Ureter (tissue), 1 donor: ENCODE measurements at regions not wholly inside any gene's neighbourhood (a gene's known extent, or its start where the extent isn't known, plus 50 kb on each side); places are given as distances from the start of the nearest gene placed in this dataset.
"Not testable (repeated sequence)": the region's sequence is repeated elsewhere in the genome, so short reads cannot be mapped to it uniquely, and the experiment has no call there.

Experiments used
- DNase-seq: peaks from one replicate; pipeline ENCODE4 v3.0.0-alpha.2; 2020; ENCODE audit warnings: low spot score
- donor health status: DM: yes; HTN: yes; CAD: no.

DNA sequence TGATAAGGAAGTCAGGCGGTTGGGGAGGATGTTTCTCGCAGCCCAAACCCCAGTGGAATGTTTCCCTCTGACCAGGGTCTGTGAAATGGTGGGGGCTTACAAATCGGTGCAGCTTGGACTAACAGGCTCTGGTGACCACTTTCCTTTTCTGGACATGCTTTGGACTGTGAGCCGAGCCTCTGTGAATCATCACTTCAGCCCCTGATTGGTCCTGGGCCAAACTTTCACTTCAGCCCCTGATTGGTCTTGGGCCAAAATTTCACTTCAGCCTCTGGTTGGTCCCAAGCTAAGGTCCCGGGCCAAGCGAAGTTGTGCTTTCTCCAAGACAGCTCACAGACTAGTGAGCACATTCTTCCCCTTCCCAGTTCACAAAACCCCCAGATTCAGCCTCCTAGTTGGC is 223.7 kb upstream of the ANKRD20A1 start:
- not testable (repeated sequence) for DNase-seq

- not testable (repeated sequence) for DNase-seq
These were observed 246.8 kb upstream of the ANKRD20A1 start for GRCh38 chr9:67611900-67612299.

DNA sequence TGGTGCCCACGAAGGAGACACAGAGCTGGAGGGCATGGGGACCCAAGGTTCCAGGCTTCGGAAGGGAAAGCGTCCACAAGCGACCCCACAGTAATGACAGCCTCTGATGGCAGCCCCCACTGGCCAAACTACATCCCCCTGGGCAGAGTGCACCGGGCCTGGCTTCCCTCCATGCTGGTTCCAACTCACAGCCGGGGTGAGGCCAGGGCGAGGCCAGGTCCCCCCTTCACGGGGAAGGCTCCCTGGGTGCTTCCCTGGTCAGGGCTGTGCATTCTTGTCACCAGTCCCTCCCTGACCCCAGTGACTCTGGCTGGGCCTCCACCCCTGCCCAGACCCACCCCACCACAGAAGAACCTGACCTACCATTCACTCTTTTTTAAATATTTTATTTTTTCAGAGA is 248.9 kb upstream of the ANKRD20A1 start:
- DNase-seq, result not testable (repeated sequence)

- DNase-seq, result not testable (repeated sequence)
These were observed 249.3 kb upstream of the ANKRD20A1 start for GRCh38 chr9:67609435-67609834.

- DNase-seq, result not testable (repeated sequence)
These were observed 253.6 kb upstream of the ANKRD20A1 start for GRCh38 chr9:67605113-67605512.

DNA sequence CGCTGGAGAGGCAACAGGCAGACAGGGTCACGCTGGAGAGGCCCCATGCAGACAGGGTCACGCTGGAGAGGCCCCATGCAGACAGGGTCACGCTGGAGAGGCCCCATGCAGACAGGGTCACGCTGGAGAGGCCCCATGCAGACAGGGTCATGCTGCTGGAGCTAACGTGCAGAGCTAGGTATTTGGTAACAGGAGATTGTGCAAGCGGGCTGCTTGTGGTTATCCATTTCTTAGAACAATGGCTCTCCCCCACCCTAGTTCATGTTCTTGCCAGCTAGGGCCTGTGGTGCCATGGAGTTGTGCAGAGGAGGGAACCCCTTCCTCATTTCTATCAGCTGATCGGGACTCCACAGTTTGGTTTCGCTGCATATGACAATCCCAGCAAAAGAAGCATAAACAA is 255.1 kb upstream of the ANKRD20A1 start:
- peak; percentile 45 for DNase-seq

DNA sequence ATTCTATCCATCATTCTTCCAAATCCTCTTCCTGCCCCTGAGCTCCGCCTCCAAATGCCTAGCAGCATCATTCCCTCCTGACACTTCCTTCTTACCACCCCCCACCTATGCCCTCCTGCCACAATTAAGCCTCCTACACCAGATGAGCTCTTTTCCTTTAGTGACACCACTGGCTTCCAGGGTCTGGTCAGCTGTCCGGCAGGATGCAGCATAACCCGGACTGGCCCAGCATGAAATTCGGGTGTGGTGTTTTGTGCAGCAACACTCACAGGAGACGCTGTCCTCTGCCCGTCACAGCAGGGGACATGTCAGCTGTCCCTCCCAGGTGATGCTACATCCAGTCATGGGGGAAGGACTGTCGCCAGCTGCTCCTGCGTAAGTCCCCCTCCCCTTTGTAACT is 266.3 kb upstream of the ANKRD20A1 start:
- DNase-seq, result not testable (repeated sequence)

- DNase-seq, result not testable (repeated sequence)
These were observed 302.9 kb upstream of the ANKRD20A1 start for GRCh38 chr9:67555874-67556273.

DNA sequence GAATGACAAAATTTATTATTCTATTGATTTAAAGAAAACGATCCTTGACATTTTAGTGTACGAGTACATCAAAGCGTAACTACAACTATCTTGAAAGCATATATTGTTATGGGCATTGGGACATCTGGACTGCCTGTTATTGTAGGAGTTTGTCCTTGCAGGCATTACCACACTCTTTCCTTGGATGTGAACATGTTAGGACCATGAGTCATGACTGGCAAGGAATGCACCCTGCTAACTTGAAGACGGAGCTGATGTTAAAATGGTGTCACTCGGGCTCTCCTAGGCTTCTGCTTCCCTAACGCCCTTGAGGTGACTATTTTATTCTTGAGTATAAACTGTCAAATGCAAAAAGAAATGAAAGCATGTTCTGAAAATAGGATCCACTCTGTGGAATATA is 308.7 kb upstream of the ANKRD20A1 start:
- not testable (repeated sequence) for DNase-seq

GRCh38 chr9:67529834-67530233 is 328.9 kb upstream of the ANKRD20A1 start:
- DNase-seq, result not testable (repeated sequence)

DNA sequence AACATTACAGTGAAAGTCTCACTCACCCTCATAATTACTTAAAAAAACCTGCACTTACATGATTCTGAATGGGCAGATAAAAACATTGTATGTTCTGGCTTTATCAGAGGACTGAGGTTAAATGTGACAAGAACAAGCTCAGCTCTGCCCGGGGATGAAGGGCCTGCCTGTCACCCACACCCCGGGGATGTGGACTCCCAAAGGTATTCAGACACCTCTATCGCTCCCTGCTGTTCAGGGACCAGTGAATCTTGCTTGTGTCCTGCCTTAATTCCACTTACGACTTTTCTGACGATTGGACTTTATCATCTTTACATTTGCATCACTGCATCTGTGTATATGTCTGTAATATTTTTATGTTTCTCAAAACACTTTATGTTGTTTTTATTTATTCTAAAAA is 341.8 kb upstream of the ANKRD20A1 start:
- not testable (repeated sequence) for DNase-seq

GRCh38 chr9:67514587-67514986 is 344.1 kb upstream of the ANKRD20A1 start:
- not testable (repeated sequence) for DNase-seq

DNA sequence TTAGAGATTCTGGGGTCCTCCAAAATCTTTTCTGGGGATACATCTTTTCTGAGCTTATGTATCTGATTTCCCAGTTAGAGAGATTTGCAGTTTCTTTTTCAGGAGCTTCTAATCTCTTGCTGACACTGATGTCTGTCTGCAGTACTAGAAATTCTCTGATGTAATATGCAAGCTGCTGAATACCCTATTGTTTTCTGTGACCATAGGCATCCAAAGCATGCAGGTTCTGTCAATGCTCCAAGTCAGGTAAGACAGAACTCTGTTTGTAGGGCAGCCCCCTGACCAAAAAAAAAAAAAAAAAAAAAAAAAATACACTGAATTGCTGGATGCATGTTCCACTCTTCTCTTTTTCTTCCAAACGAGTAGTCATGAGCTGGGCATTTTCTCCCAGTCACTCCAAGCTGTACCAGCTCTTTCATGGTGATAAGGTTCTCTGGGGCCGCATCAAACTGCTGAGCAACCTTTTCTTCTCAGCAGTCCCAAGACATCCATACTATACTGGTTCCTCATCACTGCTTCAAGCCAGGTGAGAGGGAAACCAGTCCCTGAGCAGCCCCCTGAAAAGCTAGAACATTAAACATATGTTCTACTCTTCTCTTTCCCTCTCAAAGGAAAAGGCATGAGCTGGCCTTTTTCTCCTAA is 354.9 kb upstream of the ANKRD20A1 start:
- DNase-seq, result not testable (repeated sequence)

DNA sequence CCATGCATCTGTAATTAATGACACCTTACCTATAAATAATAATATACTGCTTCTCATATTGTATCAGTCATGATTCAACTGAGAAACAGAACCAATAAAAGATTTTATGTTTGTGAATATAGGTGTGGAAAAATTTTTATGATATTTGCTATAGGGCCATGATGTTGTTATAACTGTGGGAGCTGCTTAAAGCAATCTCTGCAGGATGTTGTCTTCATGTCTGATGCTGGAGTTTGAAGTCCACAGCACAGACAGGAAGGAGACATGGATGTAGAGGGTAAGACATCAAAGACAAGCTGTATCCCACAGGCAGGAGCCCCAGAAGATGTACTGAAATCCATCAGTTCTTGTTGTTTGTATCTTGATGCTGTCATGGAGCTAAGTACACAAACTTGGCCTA is 366.7 kb upstream of the ANKRD20A1 start:
- not testable (repeated sequence) for DNase-seq

GRCh38 chr9:67477465-67477864 is 381.3 kb upstream of the ANKRD20A1 start:
- DNase-seq, result not testable (repeated sequence)

DNA sequence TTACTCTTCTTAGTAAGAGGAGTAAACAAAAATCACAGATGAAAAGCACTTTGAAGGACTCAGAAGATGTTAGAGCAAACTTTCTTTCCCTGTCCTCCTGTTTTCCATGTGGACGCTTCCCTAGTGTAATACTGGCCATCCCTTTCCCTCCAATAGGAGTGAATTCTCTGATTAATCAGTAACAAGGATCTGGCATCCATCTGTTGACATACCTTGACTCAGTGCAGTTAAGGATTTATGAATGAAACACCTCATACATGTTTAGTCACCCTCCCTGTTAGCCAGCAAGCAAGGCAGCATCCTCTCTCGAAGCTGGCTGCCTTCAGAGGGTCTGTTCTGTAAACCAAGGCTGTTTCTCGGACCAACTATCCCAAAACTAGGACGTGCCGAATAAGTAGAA is 388.0 kb upstream of the ANKRD20A1 start:
- not testable (repeated sequence) for DNase-seq

- not testable (repeated sequence) for DNase-seq
These were observed 390.4 kb upstream of the ANKRD20A1 start for GRCh38 chr9:67468326-67468725.

- not testable (repeated sequence) for DNase-seq
These were observed 396.7 kb upstream of the ANKRD20A1 start for GRCh38 chr9:67461796-67462757.

- DNase-seq, result not testable (repeated sequence)
These were observed 405.8 kb upstream of the ANKRD20A1 start for GRCh38 chr9:67452941-67453340.

GRCh38 chr9:67442313-67442712 is 416.4 kb upstream of the ANKRD20A1 start:
- DNase-seq, result not testable (repeated sequence)

DNA sequence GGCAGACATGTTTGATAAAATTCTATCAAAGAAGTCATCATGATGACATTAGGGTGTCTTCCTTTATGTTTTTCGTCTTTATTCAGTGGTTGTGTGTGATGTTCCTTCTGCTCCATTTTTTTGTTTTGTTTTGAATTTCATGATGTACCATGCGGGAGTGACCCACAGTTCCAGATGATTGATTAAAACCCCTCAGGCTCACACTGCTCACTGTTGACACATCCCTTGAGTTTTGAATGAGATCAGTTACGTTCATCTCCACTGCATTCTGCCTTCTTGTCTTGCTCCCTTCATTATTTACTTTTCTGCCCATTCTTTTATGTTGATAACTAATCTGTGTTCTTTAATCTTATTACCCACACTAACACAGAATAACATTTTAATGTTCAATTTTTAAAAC is 421.7 kb upstream of the ANKRD20A1 start:
- DNase-seq, result not testable (repeated sequence)

DNA sequence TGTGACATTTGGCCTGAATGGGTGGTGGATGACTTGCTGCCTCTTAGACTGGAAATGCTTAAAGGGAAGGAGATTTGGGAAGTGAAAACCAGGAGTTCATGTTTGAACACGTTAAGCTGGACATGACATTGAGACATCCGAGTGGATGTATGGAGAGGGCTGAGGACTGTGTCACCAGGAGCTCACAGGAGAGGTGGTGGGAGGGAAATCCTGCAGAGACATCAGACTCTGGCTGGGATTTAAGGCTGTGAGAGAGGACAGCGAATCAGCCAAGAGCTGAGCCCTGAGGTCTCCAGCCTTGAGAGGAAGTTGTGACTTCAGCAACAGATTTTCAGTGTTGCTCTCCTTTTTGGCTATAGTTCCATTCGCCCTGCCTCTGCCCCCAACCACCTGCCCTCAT is 432.5 kb upstream of the SPATA31A3 start:
- DNase-seq, result not testable (repeated sequence)
